K562 (cell line): ENCODE measurements at regions not wholly inside any gene's neighbourhood (a gene's known extent, or its start where the extent isn't known, plus 50 kb on each side); places are given as distances from the start of the nearest gene placed in this dataset.

Experiments
- BRCA1 ChIP-seq, 2 experiments: fragments of 450-650 bp in 1 of 2; sonication (generic) in 1 of 2; formaldehyde crosslinking in 1 of 2; IDR thresholded peaks; 2 replicates each; pipeline versions ENCODE4 v1.5.0 to v1.6.1; 2017 to 2020; ENCODE audit warnings: mild to moderate bottlenecking in 1 of 2, missing genetic modification reagents in 1 of 2
- ELK3 ChIP-seq: fragments of 450-650 bp; formaldehyde crosslinking; IDR thresholded peaks from 2 replicates; pipeline ENCODE4 v1.4.0; 2020; ENCODE audit warnings: mild to moderate bottlenecking
- FOXP1 ChIP-seq: sonication (generic); formaldehyde crosslinking; IDR thresholded peaks from 2 replicates; pipeline ENCODE4 v1.8.0; 2022; ENCODE audit warnings: mild to moderate bottlenecking, missing genetic modification reagents
- HDGF ChIP-seq: fragments of 450-650 bp; IDR thresholded peaks from 2 replicates; pipeline ENCODE4 v1.6.1; 2016
- HOXB6 ChIP-seq: fragments of 250-450 bp; sonication (Bioruptor Pico); IDR thresholded peaks from 2 replicates; pipeline ENCODE4 v1.5.1; 2022; ENCODE audit warnings: mild to moderate bottlenecking, borderline replicate concordance
- KAT2B ChIP-seq: IDR thresholded peaks from one replicate; pipeline ENCODE4 v1.6.1; 2012; ENCODE audit warnings: low read depth, mild to moderate bottlenecking, control low read depth, inconsistent platforms, low read length, moderate library complexity
- KLF1 ChIP-seq: fragments of 450-650 bp; IDR thresholded peaks from 2 replicates; pipeline ENCODE4 v1.6.1; 2016; ENCODE audit warnings: missing genetic modification characterization, missing compliant biosample characterization
- MAFK ChIP-seq: IDR thresholded peaks from 2 replicates; pipeline ENCODE4 v1.6.1; 2011; ENCODE audit warnings: low read length, improper control_type of control experiment
- MYC ChIP-seq, 2 experiments: fragments of 250-450 bp in 1 of 2; sonication (Bioruptor Pico) in 1 of 2; IDR thresholded peaks; 2 replicates each; pipeline versions ENCODE4 v1.5.1 to v1.6.1; 2012 to 2021; ENCODE audit warnings: low read depth in 2 of 2, borderline replicate concordance in 1 of 2, improper control_type of control experiment in 1 of 2, low read length in 1 of 2, mild to moderate bottlenecking in 1 of 2, moderate library complexity in 1 of 2
- SNIP1 ChIP-seq: fragments of 450-650 bp; IDR thresholded peaks from 2 replicates; pipeline ENCODE4 v1.7.1; 2017; ENCODE audit warnings: low read depth, mild to moderate bottlenecking
- ZKSCAN1 ChIP-seq: fragments of 150-350 bp; IDR thresholded peaks from 2 replicates; pipeline ENCODE4 v1.6.1; 2016; ENCODE audit warnings: low read depth, low read length
- ZNF121 ChIP-seq: sonication (generic); formaldehyde crosslinking; conservative IDR thresholded peaks from 2 replicates; pipeline ENCODE4 v1.8.0; 2022; ENCODE audit warnings: missing genetic modification reagents
- ZNF184 ChIP-seq: sonication (generic); formaldehyde crosslinking; IDR thresholded peaks from 2 replicates; pipeline ENCODE4 v1.5.0; 2020; ENCODE audit warnings: missing genetic modification reagents
- ZNF232 ChIP-seq: sonication (generic); formaldehyde crosslinking; IDR thresholded peaks from 2 replicates; pipeline ENCODE4 v1.8.0; 2022; ENCODE audit warnings: mild to moderate bottlenecking, missing genetic modification reagents
- ZNF263 ChIP-seq: sonication (generic); formaldehyde crosslinking; IDR thresholded peaks from 2 replicates; pipeline ENCODE4 v1.8.0; 2022; ENCODE audit warnings: mild to moderate bottlenecking, missing genetic modification reagents, borderline replicate concordance
- ZNF354B ChIP-seq: fragments of 250-450 bp; sonication (Bioruptor Pico); IDR thresholded peaks from 2 replicates; pipeline ENCODE4 v1.4.0; 2020
- ZNF778 ChIP-seq: fragments of 450-650 bp; formaldehyde crosslinking; IDR thresholded peaks from 2 replicates; pipeline ENCODE4 v1.4.0; 2020; ENCODE audit warnings: mild to moderate bottlenecking, moderate library complexity
- TF ChIP-seq, protein P1 (sequence below): fragments of 450-650 bp; formaldehyde crosslinking; IDR thresholded peaks from 2 replicates; pipeline ENCODE4 v1.4.0; 2022; ENCODE audit warnings: mild to moderate bottlenecking, moderate library complexity

GRCh38 chr16:73885319-73885718 lies 411.3 kb upstream of the PSMD7 start (continued):
- no peak for TF ChIP-seq ELK3
- TF ChIP-seq MYC (IDR thresholded peaks at IDR 0.05; ENCODE audit: low read depth, low read length), result no peak
- no peak for TF ChIP-seq MYC (CRISPR knock-in tag; IDR thresholded peaks at IDR 0.05; ENCODE audit: borderline replicate concordance, low read depth)
- no peak for TF ChIP-seq ZNF184 (CRISPR knock-in tag)
- no peak for TF ChIP-seq ZKSCAN1
- TF ChIP-seq, protein P1, sequence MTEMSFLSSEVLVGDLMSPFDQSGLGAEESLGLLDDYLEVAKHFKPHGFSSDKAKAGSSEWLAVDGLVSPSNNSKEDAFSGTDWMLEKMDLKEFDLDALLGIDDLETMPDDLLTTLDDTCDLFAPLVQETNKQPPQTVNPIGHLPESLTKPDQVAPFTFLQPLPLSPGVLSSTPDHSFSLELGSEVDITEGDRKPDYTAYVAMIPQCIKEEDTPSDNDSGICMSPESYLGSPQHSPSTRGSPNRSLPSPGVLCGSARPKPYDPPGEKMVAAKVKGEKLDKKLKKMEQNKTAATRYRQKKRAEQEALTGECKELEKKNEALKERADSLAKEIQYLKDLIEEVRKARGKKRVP, result no peak
- TF ChIP-seq ZNF121 (CRISPR knock-in tag), result no peak
- TF ChIP-seq KLF1, result no peak
- TF ChIP-seq HDGF, result no peak
- TF ChIP-seq ZNF354B (CRISPR knock-in tag), result no peak
- no peak for TF ChIP-seq MAFK
- TF ChIP-seq ZNF778 (CRISPR knock-in tag), result no peak
- TF ChIP-seq FOXP1 (CRISPR knock-in tag), result no peak
- TF ChIP-seq KAT2B, result no peak
- no peak for TF ChIP-seq SNIP1
- TF ChIP-seq ZNF232 (CRISPR knock-in tag), result no peak
- TF ChIP-seq ZNF263 (CRISPR knock-in tag), result no peak
- no peak for TF ChIP-seq HOXB6 (CRISPR knock-in tag)
- TF ChIP-seq BRCA1 (IDR thresholded peaks at IDR 0.05), result no peak
- TF ChIP-seq BRCA1 (CRISPR knock-in tag; IDR thresholded peaks at IDR 0.05), result no peak
